Ishikawa (cell line): ENCODE measurements at regions not wholly inside any gene's neighbourhood (a gene's known extent, or its start where the extent isn't known, plus 50 kb on each side); places are given as distances from the start of the nearest gene placed in this dataset.

ENCODE experiments used
- CEBPB ChIP-seq: IDR thresholded peaks from 2 replicates; pipeline ENCODE4 v1.6.1; 2012
- CREB1 ChIP-seq: IDR thresholded peaks from 2 replicates; pipeline ENCODE4 v1.6.1; 2012; ENCODE audit warnings: low read depth
- EP300 ChIP-seq: IDR thresholded peaks from 2 replicates; pipeline ENCODE4 v1.6.1; 2012; ENCODE audit warnings: borderline replicate concordance
- MAX ChIP-seq: IDR thresholded peaks from 2 replicates; pipeline ENCODE4 v1.6.1; 2012
- NFIC ChIP-seq: IDR thresholded peaks from 2 replicates; pipeline ENCODE4 v1.6.1; 2012
- RAD21 ChIP-seq: IDR thresholded peaks from 2 replicates; pipeline ENCODE4 v1.6.1; 2012; ENCODE audit warnings: low read depth
- REST ChIP-seq: IDR thresholded peaks from 2 replicates; pipeline ENCODE4 v1.6.1; 2012; ENCODE audit warnings: low read depth, mild to moderate bottlenecking
- TAF1 ChIP-seq: IDR thresholded peaks from 2 replicates; pipeline ENCODE4 v1.6.1; 2012; ENCODE audit warnings: low read depth, mild to moderate bottlenecking
- TCF12 ChIP-seq: IDR thresholded peaks from 2 replicates; pipeline ENCODE4 v1.6.1; 2012; ENCODE audit warnings: low read depth
- USF1 ChIP-seq: IDR thresholded peaks from 2 replicates; pipeline ENCODE4 v1.6.1; 2012
- YY1 ChIP-seq: IDR thresholded peaks from 2 replicates; pipeline ENCODE4 v1.6.1; 2012; ENCODE audit warnings: low read depth

- TF ChIP-seq EP300 (no peak), RAD21 (no peak), CEBPB (no peak), MAX (no peak), CREB1 (no peak), TAF1 (no peak), REST (no peak), YY1 (no peak), NFIC (no peak), TCF12 (no peak), USF1 (no peak)
Observed at GRCh38 chr13:61277586-61278276, 137.9 kb downstream of the PCDH20 start.
